Tongue (tissue), 1 donor: ENCODE measurements at regions not wholly inside any gene's neighbourhood (a gene's known extent, or its start where the extent isn't known, plus 50 kb on each side); places are given as distances from the start of the nearest gene placed in this dataset.

ENCODE experiments used
- DNase-seq: peaks from one replicate; pipeline ENCODE4 v3.0.0-alpha.2; 2015

DNA sequence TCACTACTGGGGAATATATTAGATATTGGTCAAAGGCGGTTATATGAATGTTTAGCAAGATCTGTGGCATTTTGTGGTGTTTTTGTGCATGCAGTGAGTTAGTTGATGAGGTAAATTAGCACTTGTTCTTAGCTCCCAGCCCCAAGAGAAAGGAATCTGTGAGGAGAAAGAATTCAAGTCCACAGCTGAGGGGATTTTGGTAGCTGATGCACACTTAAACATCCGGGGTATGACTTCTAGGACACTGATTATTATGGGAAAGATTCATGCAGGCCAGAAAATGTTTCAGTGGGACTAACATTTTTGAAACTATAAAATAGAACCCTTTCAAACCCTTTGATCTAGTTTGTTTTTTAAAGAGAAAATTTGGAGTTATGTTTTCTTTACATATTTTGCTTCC lies 118.2 kb upstream of the RPS23 start:
- DNase-seq: peak; percentile 14

DNA sequence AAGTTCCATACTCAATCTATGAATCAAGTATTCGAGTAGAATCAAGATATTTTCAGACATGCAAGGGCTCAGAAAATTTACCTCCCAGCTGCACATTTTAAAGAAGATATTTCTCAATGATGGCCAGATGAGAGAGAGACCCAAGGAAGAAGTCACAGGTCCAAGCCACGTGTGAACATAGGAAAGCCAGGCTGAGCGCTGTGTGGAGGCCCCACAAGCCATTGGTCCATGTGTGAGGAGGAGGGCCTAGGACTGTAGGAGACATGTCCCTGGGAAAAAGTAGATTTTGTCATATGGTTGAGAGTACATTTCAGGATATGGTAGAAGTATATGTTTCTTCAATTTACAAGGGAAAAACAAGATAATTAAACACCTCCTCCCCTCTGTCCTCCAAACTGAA lies 115.8 kb upstream of the RPS23 start:
- no peak for DNase-seq

DNA sequence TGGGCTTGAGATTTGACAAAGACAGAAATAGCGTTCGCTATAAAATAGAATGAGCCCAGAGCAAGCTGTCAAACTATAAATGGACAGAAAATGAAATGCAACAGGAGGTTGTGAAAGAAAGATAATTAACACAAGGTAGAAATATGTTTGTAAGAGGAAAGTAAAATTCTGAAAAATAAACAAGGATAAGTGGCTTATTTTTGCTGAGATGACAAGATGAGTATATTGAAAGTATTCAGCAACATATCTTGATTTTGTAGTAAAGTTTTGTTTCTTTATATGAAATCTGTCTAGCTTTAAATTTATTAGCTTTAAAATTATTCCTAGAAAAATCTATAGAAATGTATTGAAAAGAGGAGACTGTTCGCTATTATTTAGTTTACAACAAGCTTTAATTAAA lies 111.9 kb upstream of the RPS23 start:
- no peak for DNase-seq

DNA sequence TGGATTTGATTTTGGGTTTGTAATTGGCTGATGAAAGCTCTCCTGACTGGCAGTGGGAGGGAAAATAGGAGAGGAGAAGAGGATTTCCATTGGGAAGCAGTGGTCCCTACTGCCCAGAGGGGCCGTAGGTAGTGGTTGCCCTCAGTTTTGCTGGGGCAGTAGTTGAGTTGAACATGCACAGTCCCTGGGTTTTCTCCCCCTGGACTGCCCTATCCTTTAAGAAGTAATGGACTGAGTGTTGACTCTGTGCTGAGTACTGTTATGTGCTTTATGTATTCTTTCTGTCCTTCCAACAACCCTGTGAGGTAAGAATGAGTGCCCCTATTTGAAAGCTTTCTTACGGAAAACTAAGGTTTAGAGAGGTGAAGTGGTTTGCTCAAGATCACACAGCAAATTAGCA lies 111.2 kb upstream of the RPS23 start:
- no peak for DNase-seq

DNA sequence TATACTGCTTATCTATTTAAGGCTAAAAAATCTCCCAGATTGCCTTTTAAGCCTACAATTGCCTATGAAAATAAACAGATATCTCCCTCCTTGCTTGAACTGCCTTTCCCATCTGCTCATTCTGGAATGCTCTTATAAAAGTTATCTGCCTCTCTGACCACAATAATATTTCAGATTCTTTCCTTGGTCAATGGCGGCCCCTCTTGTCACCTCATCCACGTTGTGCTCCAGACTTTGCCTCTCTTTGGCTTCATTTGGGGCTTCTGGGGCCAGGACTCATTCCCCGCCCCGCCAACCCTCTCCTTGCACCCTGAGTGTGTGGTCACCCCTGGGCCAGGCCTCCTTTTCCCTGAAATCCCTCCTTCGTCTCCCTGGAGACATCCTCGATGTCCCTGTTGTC lies 110.0 kb upstream of the RPS23 start:
- DNase-seq: no peak

DNA sequence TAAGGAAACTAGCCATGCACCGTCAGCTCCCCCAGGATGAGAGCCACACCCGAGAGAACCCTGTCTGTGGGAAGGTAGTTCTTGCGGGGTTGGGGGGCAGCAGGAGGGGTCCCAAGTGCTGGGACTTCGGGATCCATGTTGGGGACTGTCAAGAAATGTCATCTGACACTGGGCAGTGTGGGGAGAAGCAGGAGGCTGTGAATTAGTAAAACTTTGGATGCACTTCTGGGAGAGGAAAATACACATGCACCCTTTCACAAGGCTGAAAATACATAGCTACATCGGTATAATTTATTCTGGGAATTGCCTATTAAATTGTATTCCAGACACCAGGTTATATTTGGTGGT lies 109.6 kb upstream of the RPS23 start:
- no peak for DNase-seq

DNA sequence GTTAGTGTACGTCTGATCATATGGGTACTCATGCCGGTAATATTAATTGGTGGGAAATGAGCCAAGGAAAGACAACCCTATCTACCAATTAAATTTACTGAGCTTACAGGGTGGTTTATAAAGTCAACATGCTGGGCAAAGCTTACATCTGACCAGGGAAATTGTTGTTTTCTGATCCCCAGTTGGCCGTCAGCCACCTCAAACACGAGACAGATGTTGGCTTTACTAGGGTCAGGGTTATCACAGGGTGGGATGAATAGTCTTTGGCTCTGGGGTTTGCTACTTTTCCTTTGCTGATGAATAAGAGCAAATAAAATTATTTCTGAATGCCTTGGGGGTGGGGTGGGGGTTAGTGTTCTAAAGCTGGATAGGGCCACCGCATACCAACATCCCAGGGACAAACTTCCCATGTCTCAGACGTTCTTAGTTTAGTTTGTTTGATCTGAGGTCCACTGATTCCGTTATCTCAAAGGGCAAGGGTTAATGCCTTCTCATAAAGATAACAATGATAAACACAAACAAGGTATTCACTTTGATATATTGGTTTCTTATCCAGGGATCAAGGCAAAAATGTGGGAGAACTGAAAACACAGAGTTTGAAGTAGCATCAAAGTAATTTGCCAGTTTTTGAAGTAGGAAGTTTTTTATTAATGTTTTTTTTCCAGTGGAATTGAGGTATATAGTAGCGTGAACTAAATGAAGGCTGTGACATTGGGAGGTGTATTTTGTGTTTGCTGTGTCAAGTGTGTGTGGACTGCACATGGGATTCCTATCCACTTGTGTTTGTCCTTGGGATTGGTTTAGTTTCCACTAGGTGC lies 109.1 kb upstream of the RPS23 start:
- DNase-seq: peak; percentile 7

DNA sequence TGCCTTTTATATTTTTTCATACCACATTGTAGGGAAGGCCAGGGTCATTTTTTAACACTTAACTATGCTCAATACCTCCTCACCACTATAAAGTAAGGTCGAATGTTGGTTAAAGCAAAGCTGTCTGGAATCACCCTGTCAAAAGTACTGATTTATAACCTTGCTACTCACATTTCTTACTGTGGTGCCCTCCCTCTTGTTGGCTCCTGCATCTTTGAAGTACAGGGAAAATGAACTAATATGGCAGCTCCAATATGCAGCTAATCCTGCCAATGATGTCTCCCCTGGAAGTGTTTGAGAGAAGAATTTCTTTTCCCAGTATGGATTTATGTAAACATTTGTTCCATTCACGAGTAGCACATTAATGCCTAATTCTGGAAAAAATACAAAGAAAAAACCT lies 108.4 kb upstream of the RPS23 start:
- DNase-seq: no peak

DNA sequence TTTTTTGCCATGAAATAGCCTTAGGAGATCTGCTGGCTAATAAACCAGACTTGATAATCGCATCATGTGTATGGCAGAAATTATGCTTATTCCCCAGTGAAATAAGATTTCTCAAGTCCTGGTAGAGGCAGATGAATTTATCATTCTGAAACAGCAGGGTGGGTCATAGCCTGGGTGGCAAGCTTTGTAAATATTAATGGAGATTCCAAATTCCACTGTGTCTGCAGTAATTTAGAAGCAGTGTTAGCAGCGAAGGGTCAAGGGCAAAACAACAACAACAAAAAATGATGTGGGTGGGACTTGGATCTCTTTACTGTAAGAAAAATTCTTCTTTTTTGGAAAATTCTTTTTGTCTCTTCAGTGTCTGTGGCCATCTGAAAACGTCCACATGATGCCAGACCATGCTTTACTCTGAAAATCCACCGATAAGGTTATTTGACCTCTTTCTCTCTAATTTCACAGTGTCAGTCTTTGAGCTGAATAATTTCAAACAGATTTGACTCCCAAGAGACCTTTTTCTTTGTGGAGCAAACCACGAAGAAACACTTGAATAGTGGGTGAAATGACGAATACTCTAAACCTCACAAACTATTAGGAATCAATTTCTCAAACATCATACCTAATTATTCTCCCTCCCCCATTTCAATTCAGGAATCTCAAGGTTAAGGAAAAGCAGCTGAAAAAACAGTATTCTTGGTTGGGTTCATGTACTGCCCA lies 106.0 kb upstream of the RPS23 start:
- DNase-seq: no peak

GRCh38 chr5:82381591-82381990 lies 103.4 kb upstream of the RPS23 start:
- DNase-seq: no peak

DNA sequence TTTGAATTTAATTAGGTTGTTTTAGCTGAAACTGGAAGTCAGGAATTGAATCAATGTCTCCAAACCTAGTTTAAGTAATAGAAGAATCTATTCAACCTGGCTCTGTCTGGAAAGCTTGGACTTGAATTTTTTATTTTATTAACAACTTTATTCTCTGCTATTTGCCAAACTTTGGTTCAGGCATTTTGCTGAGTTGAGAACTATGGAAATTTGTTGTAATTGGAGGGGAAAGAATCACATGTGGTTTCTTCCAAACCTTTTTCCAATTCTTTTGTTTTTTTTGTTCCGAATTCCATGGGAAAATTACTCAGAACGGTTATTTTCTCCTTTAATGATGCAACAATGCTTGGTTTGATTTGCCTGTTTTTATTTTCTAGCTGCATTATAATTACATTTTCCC lies 98.2 kb upstream of the RPS23 start:
- no peak for DNase-seq

GRCh38 chr5:82375488-82376244 lies 97.5 kb upstream of the RPS23 start:
- no peak for DNase-seq

GRCh38 chr5:82374637-82375036 lies 96.5 kb upstream of the RPS23 start:
- no peak for DNase-seq

GRCh38 chr5:82367930-82368329 lies 89.8 kb upstream of the RPS23 start:
- no peak for DNase-seq

DNA sequence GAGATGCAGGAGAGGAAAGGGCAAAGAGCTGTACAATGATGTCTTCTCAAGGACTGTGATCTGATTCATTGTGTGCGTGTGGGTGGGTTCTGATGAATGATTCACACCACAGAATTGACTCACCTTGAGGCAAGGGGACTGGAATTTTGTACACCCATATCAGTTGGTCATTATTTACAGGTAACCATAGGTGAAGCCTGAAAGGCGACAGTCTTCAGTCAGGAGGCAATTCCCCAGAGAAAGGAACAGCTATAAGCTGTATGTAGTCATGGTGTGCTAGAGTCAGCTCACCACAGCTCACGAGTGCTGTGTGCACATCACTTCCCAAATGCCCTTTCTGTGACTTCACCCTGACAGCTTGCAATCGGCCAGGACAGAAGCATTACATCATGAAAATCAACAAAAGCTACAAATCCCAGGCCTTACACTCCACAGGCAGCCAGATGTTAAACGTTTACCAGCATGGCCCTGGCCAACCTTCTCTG lies 87.6 kb upstream of the RPS23 start:
- no peak for DNase-seq

GRCh38 chr5:82365026-82365425 lies 86.9 kb upstream of the RPS23 start:
- no peak for DNase-seq

DNA sequence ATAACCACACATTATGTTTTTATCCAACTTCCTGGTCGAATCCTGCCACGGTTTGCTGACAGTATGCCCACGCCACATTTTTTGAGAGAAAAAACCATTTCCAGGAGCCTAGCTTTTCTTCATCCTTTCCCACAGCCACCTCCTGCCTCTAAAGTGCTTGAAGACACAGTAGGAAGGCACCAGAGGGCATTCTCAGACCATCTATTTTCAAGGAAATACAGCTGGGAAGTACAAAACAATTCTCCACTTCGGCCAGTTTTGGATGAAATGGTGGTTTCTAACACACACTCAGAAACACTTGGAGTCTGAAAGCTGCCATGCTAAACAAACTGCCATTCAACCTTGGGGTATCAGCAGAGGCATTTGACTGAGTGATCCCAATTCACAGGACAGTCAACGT lies 86.3 kb upstream of the RPS23 start:
- DNase-seq: peak; percentile 64

DNA sequence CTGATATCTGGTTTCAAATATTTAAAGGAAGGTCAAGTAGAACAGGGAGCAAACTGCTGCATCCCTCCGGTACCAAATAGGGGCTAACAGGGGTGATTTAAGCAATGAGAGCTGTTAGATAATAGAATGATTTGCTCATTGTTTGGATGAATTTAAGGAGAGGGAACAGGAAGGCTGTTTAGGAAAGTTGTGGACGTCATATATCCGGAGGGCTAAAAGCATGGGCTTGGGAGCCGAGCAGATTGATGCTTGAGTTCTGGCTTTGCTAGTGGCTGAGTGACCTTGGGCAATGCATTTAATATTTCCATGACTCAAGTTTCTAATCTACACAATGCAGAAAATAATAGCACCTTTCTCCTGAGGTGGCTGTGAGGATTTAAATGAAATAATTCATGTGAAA lies 85.4 kb upstream of the RPS23 start:
- no peak for DNase-seq

- no peak for DNase-seq
Observed at GRCh38 chr5:82362636-82363035, 84.5 kb upstream of the RPS23 start.

DNA sequence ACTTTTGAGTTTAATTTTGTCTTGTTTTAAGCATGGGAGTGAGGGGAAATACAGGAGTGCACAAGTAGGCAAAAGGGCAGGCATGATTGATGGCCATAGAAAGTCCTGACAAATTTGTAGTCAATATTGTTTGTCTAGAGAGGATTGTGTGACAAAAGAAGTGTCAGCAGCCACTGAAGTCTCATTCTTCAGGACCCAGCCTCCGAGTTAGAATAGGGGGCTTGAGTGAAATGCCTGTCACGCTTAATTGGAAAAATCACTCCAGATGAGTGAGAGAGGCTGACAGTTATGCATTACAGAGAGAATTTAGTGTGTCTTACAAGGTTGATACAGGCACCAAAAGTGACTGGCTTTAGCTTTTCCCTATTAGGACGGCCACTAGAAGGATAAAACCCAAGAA lies 81.9 kb upstream of the RPS23 start:
- DNase-seq: no peak

DNA sequence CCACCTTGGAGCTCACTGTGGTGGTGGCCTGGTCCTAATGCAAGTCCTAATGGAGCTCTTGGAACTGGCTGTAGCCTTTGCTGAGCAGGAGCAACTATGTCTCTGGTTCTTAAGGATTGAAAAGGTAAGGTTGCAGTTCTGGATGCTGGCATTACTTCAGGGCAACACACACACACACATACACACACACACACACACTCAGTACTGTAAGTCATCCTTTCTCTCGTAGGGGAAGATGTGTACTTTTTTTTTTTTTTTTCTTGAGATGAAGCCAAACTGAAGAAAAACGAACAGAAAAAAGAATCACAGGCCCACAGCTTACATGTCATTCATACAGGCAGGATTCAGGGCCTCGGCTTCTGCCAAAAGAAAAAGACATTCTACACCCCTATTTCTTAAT lies 81.1 kb upstream of the RPS23 start:
- DNase-seq: peak; percentile 35

DNA sequence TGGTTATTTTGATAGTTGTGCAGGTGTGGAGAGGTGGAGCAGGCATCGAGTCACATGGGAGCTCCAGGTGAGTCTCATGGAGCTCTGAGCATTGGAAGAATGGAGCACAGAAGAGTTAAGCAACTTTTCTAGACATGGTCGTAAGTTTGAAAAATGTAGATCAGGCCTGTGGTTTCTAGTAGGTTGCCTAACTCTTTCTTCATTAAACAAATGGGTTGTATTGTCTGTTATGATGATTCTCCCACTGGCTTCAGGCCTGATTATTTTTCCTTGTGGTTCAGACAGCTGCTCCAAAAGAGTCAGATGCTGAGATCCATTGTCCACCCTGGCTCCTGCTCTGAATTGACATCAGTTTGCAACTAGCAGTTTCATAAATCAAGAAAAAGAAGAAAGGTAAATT lies 80.3 kb upstream of the RPS23 start:
- DNase-seq: no peak
